Vagina (tissue), 2 donors: ENCODE measurements at regions not wholly inside any gene's neighbourhood (a gene's known extent, or its start where the extent isn't known, plus 50 kb on each side); places are given as distances from the start of the nearest gene placed in this dataset.

Experiments
- POLR2A ChIP-seq, 2 donors: fragments of 450-650 bp; IDR thresholded peaks; one replicate each; pipeline ENCODE4 v1.6.1; 2017; ENCODE audit warnings: antibody characterized with exemption in 2 of 2, mild to moderate bottlenecking in 2 of 2, moderate library complexity in 2 of 2
- POLR2AphosphoS5 ChIP-seq, 2 donors: sonication (generic); formaldehyde crosslinking; IDR thresholded peaks; one replicate each; pipeline ENCODE4 v1.9.0; 2017; ENCODE audit warnings: antibody characterized with exemption in 2 of 2, mild to moderate bottlenecking in 2 of 2, low read depth in 1 of 2; ENCODE audit not compliant: insufficient read depth in 1 of 2
- TF ChIP-seq, protein P1 (sequence below), 3 experiments: fragments of 450-650 bp in 2 of 3; fragments of 200-600 bp in 1 of 3; sonication (generic) in 1 of 3; IDR thresholded peaks; one replicate each; pipeline ENCODE4 v1.5.1; 2017 to 2019; ENCODE audit warnings: antibody characterized with exemption in 3 of 3, mild to moderate bottlenecking in 2 of 3, moderate library complexity in 2 of 3

- TF ChIP-seq, protein P1, sequence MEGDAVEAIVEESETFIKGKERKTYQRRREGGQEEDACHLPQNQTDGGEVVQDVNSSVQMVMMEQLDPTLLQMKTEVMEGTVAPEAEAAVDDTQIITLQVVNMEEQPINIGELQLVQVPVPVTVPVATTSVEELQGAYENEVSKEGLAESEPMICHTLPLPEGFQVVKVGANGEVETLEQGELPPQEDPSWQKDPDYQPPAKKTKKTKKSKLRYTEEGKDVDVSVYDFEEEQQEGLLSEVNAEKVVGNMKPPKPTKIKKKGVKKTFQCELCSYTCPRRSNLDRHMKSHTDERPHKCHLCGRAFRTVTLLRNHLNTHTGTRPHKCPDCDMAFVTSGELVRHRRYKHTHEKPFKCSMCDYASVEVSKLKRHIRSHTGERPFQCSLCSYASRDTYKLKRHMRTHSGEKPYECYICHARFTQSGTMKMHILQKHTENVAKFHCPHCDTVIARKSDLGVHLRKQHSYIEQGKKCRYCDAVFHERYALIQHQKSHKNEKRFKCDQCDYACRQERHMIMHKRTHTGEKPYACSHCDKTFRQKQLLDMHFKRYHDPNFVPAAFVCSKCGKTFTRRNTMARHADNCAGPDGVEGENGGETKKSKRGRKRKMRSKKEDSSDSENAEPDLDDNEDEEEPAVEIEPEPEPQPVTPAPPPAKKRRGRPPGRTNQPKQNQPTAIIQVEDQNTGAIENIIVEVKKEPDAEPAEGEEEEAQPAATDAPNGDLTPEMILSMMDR (IDR thresholded peaks at IDR 0.05), result no peak
- TF ChIP-seq POLR2A (IDR thresholded peaks at IDR 0.05) (no peak), POLR2AphosphoS5 (IDR thresholded peaks at IDR 0.05; ENCODE audit: insufficient read depth in 1 of 2, low read depth in 1 of 2) (no peak)
These were observed 369.4 kb downstream of the TXNL1 start for GRCh38 chr18:56268952-56269351.
